ENCODE measurements at regions not wholly inside any gene's neighbourhood (a gene's known extent, or its start where the extent isn't known, plus 50 kb on each side); places are given as distances from the start of the nearest gene placed in this dataset.

- Mint-ChIP-seq H3K27ac (no peak overlapping the region), H3K4me3 (no peak overlapping the region), H3K9me3 (peaks cover 3% of the 10 kb centered on the region; the same call in 1 of the 3 replicates), H3K4me1 (no peaks in the 10 kb centered on the region), H3K27me3 (ENCODE audit: insufficient read depth, low read depth, poor library complexity) (no peaks in the 10 kb centered on the region), H3K36me3 (ENCODE audit: low read depth) (no peaks in the 10 kb centered on the region)
- no peaks in the 10 kb centered on the region for H3K4me1 ChIP-seq (ENCODE audit: insufficient read depth)
- ATAC-seq (no peak), DNase-seq (ENCODE audit: low spot score) (no peak)
- H3K4me2 ChIP-seq = no peak overlapping the region
- no peaks in the 10 kb centered on the region for H3F3A ChIP-seq (replicated peaks; ENCODE audit: low read depth)
- no peaks in the 10 kb centered on the region for H3K79me2 ChIP-seq (replicated peaks; ENCODE audit: insufficient read depth)
- no peaks in the 10 kb centered on the region for H4K20me1 ChIP-seq (replicated peaks; ENCODE audit: insufficient read depth)
- H3K27ac ChIP-seq (ENCODE audit: low read depth) = no peak overlapping the region
- no peak overlapping the region for H2AFZ ChIP-seq
- H3K36me3 ChIP-seq (ENCODE audit: insufficient read depth) = no peaks in the 10 kb centered on the region
- H3K4me3 ChIP-seq = no peak overlapping the region
- H3K27me3 ChIP-seq (ENCODE audit: insufficient read depth) = no peaks in the 10 kb centered on the region
- no peaks in the 10 kb centered on the region for H3K9me2 ChIP-seq (ENCODE audit: insufficient read depth)
- TF ChIP-seq ZNF114 (CRISPR knock-in tag; IDR thresholded peaks at IDR 0.05) = no peak
- no peak for TF ChIP-seq ZNF462 (CRISPR knock-in tag; IDR thresholded peaks at IDR 0.05)
- no peak for TF ChIP-seq JUNB (IDR thresholded peaks at IDR 0.05; ENCODE audit: unreplicated experiment)
- no peak for TF ChIP-seq CREB1 (CRISPR knock-in tag; IDR thresholded peaks at IDR 0.05; ENCODE audit: low read depth)
- no peak for TF ChIP-seq ZNF331 (CRISPR knock-in tag; IDR thresholded peaks at IDR 0.05; ENCODE audit: low read depth)
- no peak for TF ChIP-seq EZH2 (IDR thresholded peaks at IDR 0.05; ENCODE audit: low read depth, unreplicated experiment)
- no peak for TF ChIP-seq NANOG (IDR thresholded peaks at IDR 0.05; ENCODE audit: borderline replicate concordance)
- no peak for TF ChIP-seq EZH2phosphoT487 (IDR thresholded peaks at IDR 0.05; ENCODE audit: unreplicated experiment)
- no peak for TF ChIP-seq ETS1 (IDR thresholded peaks at IDR 0.05)
- TF ChIP-seq CTCF (conservative IDR thresholded peaks at IDR 0.05; ENCODE audit: low read depth in 2 of 2) = no peak
- TF ChIP-seq STAT1 (IDR thresholded peaks at IDR 0.05; ENCODE audit: unreplicated experiment) = no peak
- no peak for TF ChIP-seq REST (IDR thresholded peaks at IDR 0.05; ENCODE audit: unreplicated experiment)
- no peak for TF ChIP-seq POLR2AphosphoS5 (IDR thresholded peaks at IDR 0.05; ENCODE audit: low read depth)
These were observed 1511.2 kb upstream of the CDH9 start for GRCh38 chr5:28549588-28549987.

Measured in GM23338 (cell line).